Peyer's patch (tissue), 4 donors: ENCODE measurements at regions not wholly inside any gene's neighbourhood (a gene's known extent, or its start where the extent isn't known, plus 50 kb on each side); places are given as distances from the start of the nearest gene placed in this dataset.

ENCODE experiments used
- DNase-seq, 3 donors: peaks; one replicate each; pipeline ENCODE4 v3.0.0-alpha.2; 2017 to 2019
- H3K27ac ChIP-seq, 4 donors: fragments of 200-600 bp; sonication (generic); one replicate each; pipeline ENCODE4 v1.5.1; 2016 to 2019
- H3K27me3 ChIP-seq, 2 donors: fragments of 200-600 bp; sonication (generic); one replicate each; pipeline ENCODE4 v1.5.1; 2019
- H3K36me3 ChIP-seq, 3 donors: fragments of 200-600 bp; sonication (generic); one replicate each; pipeline ENCODE4 v1.5.1; 2016 to 2019
- H3K4me1 ChIP-seq, 4 donors: fragments of 200-600 bp; sonication (generic); one replicate each; pipeline ENCODE4 v1.5.1; 2016 to 2019
- H3K4me3 ChIP-seq, 4 donors: fragments of 200-600 bp; sonication (generic); 1 replicate in 3 of 4; 2 replicates in 1 of 4; pipeline ENCODE4 v1.5.1; 2016 to 2019; ENCODE audit warnings: mild to moderate bottlenecking in 1 of 4
- H3K9me3 ChIP-seq, 4 donors: fragments of 200-600 bp; sonication (generic); one replicate each; pipeline ENCODE4 v1.5.1; 2016 to 2019; ENCODE audit warnings: mild to moderate bottlenecking in 1 of 4
- CTCF ChIP-seq, 6 experiments: fragments of 450-650 bp in 4 of 6; fragments of 200-600 bp in 2 of 6; sonication (generic) in 1 of 6; IDR thresholded peaks; one replicate each; pipeline ENCODE4 v1.5.1; 2017 to 2019; ENCODE audit warnings: antibody characterized with exemption in 6 of 6, mild to moderate bottlenecking in 3 of 6, moderate library complexity in 1 of 6
- POLR2A ChIP-seq, 2 donors: fragments of 450-650 bp; IDR thresholded peaks; one replicate each; pipeline ENCODE4 v1.5.1; 2017; ENCODE audit warnings: antibody characterized with exemption in 2 of 2, mild to moderate bottlenecking in 2 of 2, moderate library complexity in 2 of 2

- TF ChIP-seq CTCF (IDR thresholded peaks at IDR 0.05): no peak
- TF ChIP-seq POLR2A (IDR thresholded peaks at IDR 0.05): no peak
- Histone ChIP-seq H3K27ac (no peak overlapping the region), H3K36me3 (no peaks in the 10 kb centered on the region), H3K27me3 (no peaks in the 10 kb centered on the region), H3K4me3 (no peak overlapping the region), H3K9me3 (no peaks in the 10 kb centered on the region), H3K4me1 (no peaks in the 10 kb centered on the region)
- no peak for DNase-seq
Observed at GRCh38 chr16:17696616-17697015, 225.9 kb upstream of the XYLT1 start.

GRCh38 chr16:17692484-17692883 is 221.7 kb upstream of the XYLT1 start:
- H3K9me3 ChIP-seq: no peaks in the 10 kb centered on the region
- no peak overlapping the region for H3K27ac ChIP-seq
- no peak overlapping the region for H3K4me3 ChIP-seq
- no peaks in the 10 kb centered on the region for H3K4me1 ChIP-seq
- no peaks in the 10 kb centered on the region for H3K27me3 ChIP-seq
- no peaks in the 10 kb centered on the region for H3K36me3 ChIP-seq
- no peak for DNase-seq
- TF ChIP-seq CTCF (IDR thresholded peaks at IDR 0.05) (no peak), POLR2A (IDR thresholded peaks at IDR 0.05) (no peak)

GRCh38 chr16:17691899-17692176 is 221.1 kb upstream of the XYLT1 start:
- H3K4me1 ChIP-seq: no peaks in the 10 kb centered on the region
- DNase-seq: no peak
- no peaks in the 10 kb centered on the region for H3K27me3 ChIP-seq
- no peaks in the 10 kb centered on the region for H3K36me3 ChIP-seq
- H3K4me3 ChIP-seq: no peak overlapping the region
- no peak overlapping the region for H3K27ac ChIP-seq
- no peaks in the 10 kb centered on the region for H3K9me3 ChIP-seq
- no peak for TF ChIP-seq POLR2A (IDR thresholded peaks at IDR 0.05)

GRCh38 chr16:17691106-17691898 is 220.5 kb upstream of the XYLT1 start:
- Histone ChIP-seq H3K4me1 (no peaks in the 10 kb centered on the region), H3K27me3 (no peaks in the 10 kb centered on the region), H3K36me3 (no peaks in the 10 kb centered on the region), H3K27ac (no peak overlapping the region), H3K4me3 (no peak overlapping the region), H3K9me3 (no peaks in the 10 kb centered on the region)
- TF ChIP-seq CTCF (IDR thresholded peaks at IDR 0.05): no peak
- no peak for TF ChIP-seq POLR2A (IDR thresholded peaks at IDR 0.05)
- DNase-seq: no peak

GRCh38 chr16:17685447-17685846 is 214.7 kb upstream of the XYLT1 start:
- Histone ChIP-seq H3K4me3 (no peak overlapping the region), H3K9me3 (no peaks in the 10 kb centered on the region)
- TF ChIP-seq POLR2A (IDR thresholded peaks at IDR 0.05) (no peak), CTCF (IDR thresholded peaks at IDR 0.05) (no peak)

GRCh38 chr16:17683281-17683680 is 212.5 kb upstream of the XYLT1 start:
- DNase-seq: no peak
- Histone ChIP-seq H3K27me3 (no peaks in the 10 kb centered on the region), H3K4me3 (no peak overlapping the region), H3K27ac (no peak overlapping the region), H3K4me1 (no peaks in the 10 kb centered on the region), H3K36me3 (no peaks in the 10 kb centered on the region), H3K9me3 (no peaks in the 10 kb centered on the region)
- no peak for TF ChIP-seq POLR2A (IDR thresholded peaks at IDR 0.05)
- TF ChIP-seq CTCF (IDR thresholded peaks at IDR 0.05): no peak

More at GRCh38 chr16:17685447-17685846, 214.7 kb upstream of the XYLT1 start:
- Histone ChIP-seq H3K4me1 (no peaks in the 10 kb centered on the region), H3K36me3 (no peaks in the 10 kb centered on the region), H3K27ac (no peak overlapping the region), H3K27me3 (no peaks in the 10 kb centered on the region)
- DNase-seq: no peak
